Trophoblast cell (in vitro differentiated cells and primary cell): ENCODE measurements at regions not wholly inside any gene's neighbourhood (a gene's known extent, or its start where the extent isn't known, plus 50 kb on each side); places are given as distances from the start of the nearest gene placed in this dataset.

ENCODE experiments used
- DNase-seq, 2 donors: peaks; one replicate each; pipeline ENCODE4 v3.0.0-alpha.2; 2016
- H2AFZ ChIP-seq: 2 replicates; pipeline ENCODE4 v1.6.1; 2013; ENCODE audit warnings: low read length, moderate library complexity, mild to moderate bottlenecking; ENCODE audit not compliant: insufficient read depth, poor library complexity
- H2AK5ac ChIP-seq: 2 replicates; pipeline ENCODE4 v1.6.1; 2013; ENCODE audit warnings: mild to moderate bottlenecking, low read length
- H2BK120ac ChIP-seq: 2 replicates; pipeline ENCODE4 v1.6.1; 2013; ENCODE audit warnings: low read length, mild to moderate bottlenecking, moderate library complexity; ENCODE audit not compliant: insufficient read depth, poor library complexity
- H2BK12ac ChIP-seq: 2 replicates; pipeline ENCODE4 v1.6.1; 2013; ENCODE audit warnings: mild to moderate bottlenecking, low read length, moderate library complexity
- H2BK5ac ChIP-seq: 2 replicates; pipeline ENCODE4 v1.6.1; 2013; ENCODE audit warnings: low read length, low read depth, moderate library complexity, mild to moderate bottlenecking; ENCODE audit not compliant: poor library complexity
- H3K14ac ChIP-seq: 2 replicates; pipeline ENCODE4 v1.6.1; 2013; ENCODE audit warnings: mild to moderate bottlenecking, low read length
- H3K18ac ChIP-seq: 2 replicates; pipeline ENCODE4 v1.6.1; 2013; ENCODE audit warnings: mild to moderate bottlenecking, low read length
- H3K23ac ChIP-seq: 2 replicates; pipeline ENCODE4 v1.6.1; 2013; ENCODE audit warnings: low read length
- H3K27ac ChIP-seq: 2 replicates; pipeline ENCODE4 v1.5.1; 2013; ENCODE audit warnings: low read depth, mild to moderate bottlenecking, inconsistent platforms, low read length, moderate library complexity
- H3K27me3 ChIP-seq: 2 replicates; pipeline ENCODE4 v1.6.1; 2013; ENCODE audit warnings: inconsistent platforms, mild to moderate bottlenecking, low read length, moderate library complexity; ENCODE audit not compliant: insufficient read depth
- H3K36me3 ChIP-seq, 2 experiments: 1 replicate in 1 of 2; 2 replicates in 1 of 2; pipeline ENCODE4 v1.6.1; 2013; ENCODE audit warnings: low read length in 2 of 2, mild to moderate bottlenecking in 2 of 2, moderate library complexity in 1 of 2; ENCODE audit not compliant: insufficient read depth in 2 of 2, control insufficient read depth in 1 of 2
- H3K4ac ChIP-seq: 2 replicates; pipeline ENCODE4 v1.6.1; 2013; ENCODE audit warnings: low read depth, mild to moderate bottlenecking, low read length, moderate library complexity
- H3K4me1 ChIP-seq, 2 experiments: 1 replicate in 1 of 2; 2 replicates in 1 of 2; pipeline ENCODE4 v1.6.1; 2013; ENCODE audit warnings: low read length in 2 of 2, mild to moderate bottlenecking in 2 of 2, moderate library complexity in 1 of 2; ENCODE audit not compliant: insufficient read depth in 2 of 2, control insufficient read depth in 1 of 2
- H3K4me2 ChIP-seq: 2 replicates; pipeline ENCODE4 v1.6.1; 2013; ENCODE audit warnings: inconsistent platforms, mild to moderate bottlenecking, low read length, moderate library complexity
- H3K4me3 ChIP-seq: 2 replicates; pipeline ENCODE4 v1.5.1; 2013; ENCODE audit warnings: mild to moderate bottlenecking, low read depth, low read length, inconsistent platforms
- H3K79me1 ChIP-seq: one replicate; pipeline ENCODE4 v1.6.1; 2013; ENCODE audit warnings: low read length
- H3K79me2 ChIP-seq: 2 replicates; pipeline ENCODE4 v1.6.1; 2013; ENCODE audit warnings: low read length, mild to moderate bottlenecking; ENCODE audit not compliant: control insufficient read depth, insufficient read depth, poor library complexity
- H3K9ac ChIP-seq: 2 replicates; pipeline ENCODE4 v1.6.1; 2013; ENCODE audit warnings: mild to moderate bottlenecking, low read length
- H3K9me3 ChIP-seq: 2 replicates; pipeline ENCODE4 v1.6.1; 2013; ENCODE audit warnings: low read depth, mild to moderate bottlenecking, control low read depth, inconsistent platforms, low read length; ENCODE audit not compliant: insufficient read depth
- H4K12ac ChIP-seq: 2 replicates; pipeline ENCODE4 v1.6.1; 2013; ENCODE audit warnings: low read depth, mild to moderate bottlenecking, low read length, moderate library complexity
- H4K8ac ChIP-seq: 2 replicates; pipeline ENCODE4 v1.6.1; 2013; ENCODE audit warnings: low read depth, mild to moderate bottlenecking, low read length, moderate library complexity
- H4K91ac ChIP-seq: one replicate; pipeline ENCODE4 v1.6.1; 2013; ENCODE audit warnings: low read depth, mild to moderate bottlenecking, low read length, moderate library complexity
- WGBS: extraction: QIAGEN DNeasy Blood & Tissue Kit; methylation state at CpG from one replicate; pipeline ENCODE4 v1.1.7; 2013; ENCODE audit warnings: missing lambda C conversion rate; ENCODE audit not compliant: insufficient read length, insufficient coverage; ENCODE audit errors: extremely low coverage; 5-methylcytosine and 5-hydroxymethylcytosine counted together

- no peak overlapping the region for H3K14ac ChIP-seq
- no peaks in the 10 kb centered on the region for H3K9me3 ChIP-seq
- no peaks in the 10 kb centered on the region for H3K27me3 ChIP-seq
- H3K36me3 ChIP-seq = no peaks in the 10 kb centered on the region
- no peak overlapping the region for H4K12ac ChIP-seq
- no CpG with 5 or more reads among the region's 2 CpGs for WGBS
- no peak overlapping the region for H2BK120ac ChIP-seq
- H2BK5ac ChIP-seq = no peak overlapping the region
- H3K79me2 ChIP-seq = no peaks in the 10 kb centered on the region
- H3K27ac ChIP-seq = no peak overlapping the region
- no peak overlapping the region for H4K8ac ChIP-seq
- no peak overlapping the region for H3K18ac ChIP-seq
- no peaks in the 10 kb centered on the region for H3K4me1 ChIP-seq
- H3K23ac ChIP-seq = no peak overlapping the region
- H4K91ac ChIP-seq = no peak overlapping the region
- no peaks in the 10 kb centered on the region for H3K79me1 ChIP-seq
- no peak overlapping the region for H3K4me3 ChIP-seq
- no peak overlapping the region for H3K9ac ChIP-seq
- H3K4me2 ChIP-seq = no peak overlapping the region
- H3K4ac ChIP-seq = no peak overlapping the region
- no peak for DNase-seq
- H2AFZ ChIP-seq = no peak overlapping the region
- H2AK5ac ChIP-seq = no peak overlapping the region
- no peak overlapping the region for H2BK12ac ChIP-seq
These were observed 214.4 kb upstream of the ZFP64 start for GRCh38 chr20:52405986-52406385.

- Histone ChIP-seq H3K4me1 (no peaks in the 10 kb centered on the region), H2AK5ac (no peak overlapping the region)
These were observed 213.8 kb upstream of the ZFP64 start for GRCh38 chr20:52405417-52405816.

GRCh38 chr20:52404671-52405070, 213.1 kb upstream of the ZFP64 start:
- no peak overlapping the region for H3K4me2 ChIP-seq
- no peak overlapping the region for H4K12ac ChIP-seq
- no peaks in the 10 kb centered on the region for H3K4me1 ChIP-seq

More at GRCh38 chr20:52405417-52405816, 213.8 kb upstream of the ZFP64 start:
- Histone ChIP-seq H3K27me3 (no peaks in the 10 kb centered on the region), H3K23ac (no peak overlapping the region), H3K18ac (no peak overlapping the region), H2BK12ac (no peak overlapping the region), H3K27ac (no peak overlapping the region), H3K4me2 (no peak overlapping the region), H3K9ac (no peak overlapping the region), H3K36me3 (no peaks in the 10 kb centered on the region), H2BK120ac (no peak overlapping the region), H3K9me3 (no peaks in the 10 kb centered on the region), H4K91ac (no peak overlapping the region), H4K8ac (no peak overlapping the region), H4K12ac (no peak overlapping the region), H2BK5ac (no peak overlapping the region), H3K4ac (no peak overlapping the region), H3K79me2 (no peaks in the 10 kb centered on the region), H3K79me1 (no peaks in the 10 kb centered on the region), H3K14ac (no peak overlapping the region), H2AFZ (no peak overlapping the region), H3K4me3 (no peak overlapping the region)
- DNase-seq = no peak
- WGBS = no CpG with 5 or more reads among the region's 1 CpG

GRCh38 chr20:52402950-52403349, 211.4 kb upstream of the ZFP64 start:
- Histone ChIP-seq H3K27me3 (no peaks in the 10 kb centered on the region), H3K27ac (no peak overlapping the region), H3K18ac (no peak overlapping the region), H2AK5ac (no peak overlapping the region), H3K23ac (no peak overlapping the region), H2BK5ac (no peak overlapping the region), H3K79me1 (no peaks in the 10 kb centered on the region), H3K4me3 (no peak overlapping the region), H3K4ac (no peak overlapping the region), H2AFZ (no peak overlapping the region), H3K4me1 (no peaks in the 10 kb centered on the region), H3K79me2 (no peaks in the 10 kb centered on the region), H3K36me3 (no peaks in the 10 kb centered on the region), H4K91ac (no peak overlapping the region), H4K8ac (no peak overlapping the region), H3K9me3 (no peaks in the 10 kb centered on the region), H2BK12ac (no peak overlapping the region), H3K14ac (no peak overlapping the region), H4K12ac (no peak overlapping the region), H3K4me2 (no peak overlapping the region), H3K9ac (no peak overlapping the region), H2BK120ac (no peak overlapping the region)
- DNase-seq = no peak
- WGBS = no CpG with 5 or more reads among the region's 4 CpGs

More at GRCh38 chr20:52404671-52405070, 213.1 kb upstream of the ZFP64 start:
- Histone ChIP-seq H3K79me1 (no peaks in the 10 kb centered on the region), H2AFZ (no peak overlapping the region), H3K27me3 (no peaks in the 10 kb centered on the region), H4K8ac (no peak overlapping the region), H4K91ac (no peak overlapping the region), H2AK5ac (no peak overlapping the region), H3K4me3 (no peak overlapping the region), H2BK120ac (no peak overlapping the region), H3K9ac (no peak overlapping the region), H3K4ac (no peak overlapping the region), H3K14ac (no peak overlapping the region), H3K36me3 (no peaks in the 10 kb centered on the region), H3K9me3 (no peaks in the 10 kb centered on the region), H3K27ac (no peak overlapping the region), H2BK5ac (no peak overlapping the region), H3K18ac (no peak overlapping the region), H3K79me2 (no peaks in the 10 kb centered on the region), H2BK12ac (no peak overlapping the region), H3K23ac (no peak overlapping the region)
- DNase-seq = no peak
- WGBS = no CpG with 5 or more reads among the region's 3 CpGs
